ENCODE measurements at regions not wholly inside any gene's neighbourhood (a gene's known extent, or its start where the extent isn't known, plus 50 kb on each side); places are given as distances from the start of the nearest gene placed in this dataset.

- H3K9me3 ChIP-seq, result no peaks in the 10 kb centered on the region
- no peak overlapping the region for H3K27ac ChIP-seq
- no peak overlapping the region for H3K4me3 ChIP-seq
- ATAC-seq (ENCODE audit: low FRiP score in 2 of 2) (no peak), DNase-seq (no peak)
- H3K36me3 ChIP-seq, result no peaks in the 10 kb centered on the region
- H3K27me3 ChIP-seq, result no peaks in the 10 kb centered on the region
- TF ChIP-seq POLR2A (IDR thresholded peaks at IDR 0.05), result no peak
- TF ChIP-seq EP300 (IDR thresholded peaks at IDR 0.05), result no peak
- TF ChIP-seq POLR2AphosphoS5 (IDR thresholded peaks at IDR 0.05), result no peak
- TF ChIP-seq CTCF (IDR thresholded peaks at IDR 0.05), result no peak
- H3K4me1 ChIP-seq, result no peaks in the 10 kb centered on the region
Observed at GRCh38 chr2:187274146-187274545, 173.9 kb downstream of the CALCRL start.

GRCh38 chr2:187272255-187272654 lies 175.8 kb downstream of the CALCRL start:
- no peak for DNase-seq
- Histone ChIP-seq H3K36me3 (no peaks in the 10 kb centered on the region), H3K4me3 (no peak overlapping the region), H3K4me1 (no peaks in the 10 kb centered on the region), H3K9me3 (no peaks in the 10 kb centered on the region), H3K27ac (no peak overlapping the region), H3K27me3 (no peaks in the 10 kb centered on the region)
- TF ChIP-seq EP300 (IDR thresholded peaks at IDR 0.05) (no peak), CTCF (IDR thresholded peaks at IDR 0.05) (no peak)
- no peak for ATAC-seq (ENCODE audit: low FRiP score in 2 of 2)

- ATAC-seq (ENCODE audit: low FRiP score in 2 of 2) (no peak), DNase-seq (no peak)
- TF ChIP-seq CTCF (IDR thresholded peaks at IDR 0.05) (no peak), POLR2A (IDR thresholded peaks at IDR 0.05) (no peak), POLR2AphosphoS5 (IDR thresholded peaks at IDR 0.05) (no peak), EP300 (IDR thresholded peaks at IDR 0.05) (no peak)
Observed at GRCh38 chr2:187271825-187272224, 176.2 kb downstream of the CALCRL start.

GRCh38 chr2:187266645-187267044 lies 181.4 kb downstream of the CALCRL start:
- ATAC-seq (ENCODE audit: low FRiP score in 2 of 2) (peak in 1 of 2 donors; percentile 26), DNase-seq (no peak)
- Histone ChIP-seq H3K4me3 (no peak overlapping the region), H3K27me3 (no peaks in the 10 kb centered on the region), H3K36me3 (no peaks in the 10 kb centered on the region), H3K27ac (no peak overlapping the region), H3K4me1 (no peaks in the 10 kb centered on the region), H3K9me3 (no peaks in the 10 kb centered on the region)
- 62 to 68% methylated on average over 4 of the region's 4 CpGs for WGBS, 2 donors
- no peak for TF ChIP-seq CTCF (IDR thresholded peaks at IDR 0.05)
- no peak for TF ChIP-seq POLR2AphosphoS5 (IDR thresholded peaks at IDR 0.05)
- TF ChIP-seq EP300 (IDR thresholded peaks at IDR 0.05), result no peak
- TF ChIP-seq POLR2A (IDR thresholded peaks at IDR 0.05), result no peak

More at GRCh38 chr2:187271825-187272224, 176.2 kb downstream of the CALCRL start:
- Histone ChIP-seq H3K9me3 (no peaks in the 10 kb centered on the region), H3K27ac (no peak overlapping the region), H3K27me3 (no peaks in the 10 kb centered on the region), H3K4me1 (no peaks in the 10 kb centered on the region), H3K36me3 (no peaks in the 10 kb centered on the region), H3K4me3 (no peak overlapping the region)

GRCh38 chr2:187266147-187266546 lies 181.9 kb downstream of the CALCRL start:
- no peaks in the 10 kb centered on the region for H3K27me3 ChIP-seq
- H3K4me3 ChIP-seq, result no peak overlapping the region
- no peaks in the 10 kb centered on the region for H3K36me3 ChIP-seq
- no peak for TF ChIP-seq POLR2A (IDR thresholded peaks at IDR 0.05)
- no peak for TF ChIP-seq EP300 (IDR thresholded peaks at IDR 0.05)
- no peak for TF ChIP-seq CTCF (IDR thresholded peaks at IDR 0.05)
- TF ChIP-seq POLR2AphosphoS5 (IDR thresholded peaks at IDR 0.05), result no peak
- H3K9me3 ChIP-seq, result no peaks in the 10 kb centered on the region
- DNase-seq (no peak), ATAC-seq (ENCODE audit: low FRiP score in 2 of 2) (no peak)
- WGBS, 2 donors, result 94% methylated on average over 2 of the region's 2 CpGs
- H3K27ac ChIP-seq, result no peak overlapping the region
- no peaks in the 10 kb centered on the region for H3K4me1 ChIP-seq

All from upper lobe of left lung (tissue), 6 donors.